DOHH2 (cell line): ENCODE measurements at regions not wholly inside any gene's neighbourhood (a gene's known extent, or its start where the extent isn't known, plus 50 kb on each side); places are given as distances from the start of the nearest gene placed in this dataset.

Experiments
- CTCF ChIP-seq: fragments of 200-600 bp; sonication (generic); IDR thresholded peaks from one replicate; pipeline ENCODE4 v1.5.1; 2014; ENCODE audit warnings: antibody characterized with exemption, mild to moderate bottlenecking, low read depth, low read length; ENCODE audit not compliant: poor library complexity, severe bottlenecking
- EZH2phosphoT487 ChIP-seq: fragments of 200-600 bp; sonication (generic); IDR thresholded peaks from 2 replicates; pipeline ENCODE4 v1.6.1; 2017; ENCODE audit warnings: borderline replicate concordance, mild to moderate bottlenecking, antibody characterized with exemption, low read length, moderate library complexity, mixed read lengths

DNA sequence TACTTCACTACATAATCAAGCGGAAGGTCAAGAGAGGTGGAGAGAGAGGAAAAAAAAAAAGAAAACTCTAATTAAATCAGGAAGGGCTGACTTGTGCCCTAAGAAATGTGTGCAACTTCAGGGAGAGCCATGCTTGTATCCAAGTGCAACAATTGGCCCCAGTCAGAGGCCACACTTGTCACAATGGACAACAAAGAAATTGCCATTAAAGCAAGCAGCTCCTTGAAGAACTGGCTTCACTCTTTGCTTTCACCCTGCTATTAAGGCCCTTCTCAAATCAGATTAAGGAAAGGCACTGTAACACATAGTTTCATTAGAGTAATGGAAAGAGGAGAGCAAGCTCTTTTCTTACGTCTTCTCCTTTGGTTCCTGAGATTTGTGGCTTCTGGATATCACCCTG lies 480.9 kb upstream of the WWC1 start:
- no peak for TF ChIP-seq CTCF
- TF ChIP-seq EZH2phosphoT487: no peak
